Posterior vena cava (tissue), 2 donors: ENCODE measurements at regions not wholly inside any gene's neighbourhood (a gene's known extent, or its start where the extent isn't known, plus 50 kb on each side); places are given as distances from the start of the nearest gene placed in this dataset.

Source experiments
- DNase-seq: peaks from one replicate; pipeline ENCODE4 v3.0.0-alpha.2; 2020; ENCODE audit warnings: low spot score
- intact Hi-C, 2 donors: fragments of 100-400 bp; cut with DNase I; formaldehyde crosslinking; loops; one replicate each; pipeline versions ENCODE4 v1.14.1 to v1.14.2; 2022 to 2023
- donor health status: DM: yes; HTN: yes; CAD: no.
- donor health status: DM: yes; HTN: yes; CAD: no.

DNA sequence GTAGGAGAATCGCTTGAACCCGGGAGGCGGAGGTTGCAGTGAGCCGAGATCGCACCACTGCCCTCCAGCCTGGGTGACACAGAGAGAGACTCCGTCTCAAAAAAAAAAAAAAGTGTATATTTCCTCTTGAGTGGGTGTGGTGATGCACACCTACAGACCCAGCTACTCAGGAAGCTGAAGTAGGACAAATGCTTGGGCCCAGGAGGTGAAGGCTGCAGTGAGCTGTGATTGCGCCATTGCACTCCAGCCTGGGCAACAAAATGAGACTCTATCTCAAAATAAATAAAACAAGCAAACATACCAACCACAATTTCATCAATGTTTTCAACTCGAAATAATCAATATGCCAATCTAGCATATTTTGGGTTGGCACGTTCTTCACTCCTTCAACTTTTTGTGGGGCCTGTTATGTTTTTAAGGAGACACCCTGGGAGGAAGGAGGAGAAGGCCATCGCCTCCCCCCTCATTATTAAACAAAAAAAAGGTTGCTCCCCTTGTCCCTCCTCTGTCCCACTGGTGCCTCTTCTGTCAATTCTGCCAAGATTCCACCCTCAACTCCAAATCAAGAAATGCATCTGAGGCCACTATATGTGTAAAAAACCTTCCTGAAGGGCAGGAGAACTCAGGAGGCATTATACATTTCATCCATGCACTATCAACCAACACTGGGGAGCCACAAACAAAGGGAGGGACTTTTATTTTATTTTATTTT lies 52.4 kb upstream of the ATF7IP2 start:
- intact Hi-C loops = no loop called here
- peak; percentile 9 for DNase-seq

GRCh38 chr16:10335681-10336080 lies 50.2 kb upstream of the ATF7IP2 start:
- intact Hi-C loops = no loop called here
- DNase-seq = peak; percentile 23
